Activated CD8-positive, alpha-beta T cell treated with anti-CD3 and anti-CD28 coated beads for 36 hours (primary cell): ENCODE measurements at regions not wholly inside any gene's neighbourhood (a gene's known extent, or its start where the extent isn't known, plus 50 kb on each side); places are given as distances from the start of the nearest gene placed in this dataset.

Experiments
- ATAC-seq: fragments of 200-7000 bp; cut with Tn5 transposase; one replicate; pipeline ENCODE4 v1.10.0; 2021; ENCODE audit warnings: mild to moderate bottlenecking, moderate library complexity
- CTCF ChIA-PET: fragments of 350-600 bp; sonication (Branson Sonifier 250); formaldehyde crosslinking; loops from one replicate; lab custom pipeline; 2021; ENCODE audit warnings: antibody characterized with exemption; lab: Charles Lee
- POLR2A ChIA-PET: fragments of 350-600 bp; sonication (Branson Sonifier 250); formaldehyde crosslinking; loops from one replicate; lab custom pipeline; 2021; ENCODE audit warnings: antibody characterized with exemption; lab: Charles Lee
- DNase-seq: peaks from one replicate; pipeline ENCODE4 v3.0.0-alpha.2; 2020
- H3K27ac Mint-ChIP-seq: one replicate; pipeline ENCODE4 v1.8.0; 2021; ENCODE audit warnings: mild to moderate bottlenecking, mixed read lengths
- H3K27me3 Mint-ChIP-seq: one replicate; pipeline ENCODE4 v1.8.0; 2021; ENCODE audit warnings: mixed read lengths
- H3K36me3 Mint-ChIP-seq: one replicate; pipeline ENCODE4 v1.8.0; 2021; ENCODE audit warnings: low read depth, mixed read lengths
- H3K4me1 Mint-ChIP-seq: one replicate; pipeline ENCODE4 v1.8.0; 2021; ENCODE audit warnings: low read depth, mixed read lengths
- H3K4me3 Mint-ChIP-seq: one replicate; pipeline ENCODE4 v1.8.0; 2021; ENCODE audit warnings: mild to moderate bottlenecking, moderate library complexity, mixed read lengths
- H3K9me3 Mint-ChIP-seq: one replicate; pipeline ENCODE4 v1.8.0; 2021; ENCODE audit warnings: mixed read lengths
- CTCF ChIP-seq: fragments of 200-600 bp; IDR thresholded peaks from one replicate; pipeline ENCODE4 v1.8.0; 2022; ENCODE audit warnings: antibody characterized with exemption, mild to moderate bottlenecking
- intact Hi-C: fragments of 100-400 bp; cut with micrococcal nuclease; formaldehyde crosslinking; loops from one replicate; pipeline ENCODE4 v1.10.0; 2022

GRCh38 chr5:20286512-20286911, 298.5 kb upstream of the CDH18 start:
- DNase-seq (no peak), ATAC-seq (no peak)
- H3K4me3 Mint-ChIP-seq = no peak overlapping the region
- no peaks in the 10 kb centered on the region for H3K27me3 Mint-ChIP-seq
- peaks cover 9% of the 10 kb centered on the region for H3K9me3 Mint-ChIP-seq
- CTCF ChIA-PET = no interaction called here
- H3K27ac Mint-ChIP-seq = no peak overlapping the region
- TF ChIP-seq CTCF = no peak
- intact Hi-C loops = no loop called here
- H3K36me3 Mint-ChIP-seq = no peaks in the 10 kb centered on the region
- POLR2A ChIA-PET = no interaction called here
- no peaks in the 10 kb centered on the region for H3K4me1 Mint-ChIP-seq

- Mint-ChIP-seq H3K9me3 (peaks cover 12% of the 10 kb centered on the region), H3K36me3 (no peaks in the 10 kb centered on the region), H3K4me1 (no peaks in the 10 kb centered on the region), H3K27me3 (no peaks in the 10 kb centered on the region), H3K4me3 (no peak overlapping the region), H3K27ac (no peak overlapping the region)
- intact Hi-C loops = no loop called here
- CTCF ChIA-PET = no interaction called here
- no peak for TF ChIP-seq CTCF
- DNase-seq (no peak), ATAC-seq (no peak)
- POLR2A ChIA-PET = no interaction called here
These were observed 288.9 kb upstream of the CDH18 start for GRCh38 chr5:20276959-20277263.

GRCh38 chr5:20276061-20276958, 288.3 kb upstream of the CDH18 start:
- Mint-ChIP-seq H3K9me3 (peaks cover 10% of the 10 kb centered on the region), H3K27ac (no peak overlapping the region), H3K36me3 (no peaks in the 10 kb centered on the region), H3K27me3 (no peaks in the 10 kb centered on the region), H3K4me3 (no peak overlapping the region), H3K4me1 (no peaks in the 10 kb centered on the region)
- DNase-seq (no peak), ATAC-seq (no peak)
- intact Hi-C loops = no loop called here
- ChIA-PET POLR2A (no interaction called here), CTCF (no interaction called here)
- TF ChIP-seq CTCF = no peak

- Mint-ChIP-seq H3K36me3 (no peaks in the 10 kb centered on the region), H3K9me3 (peaks cover 12% of the 10 kb centered on the region), H3K4me3 (no peak overlapping the region), H3K27me3 (no peaks in the 10 kb centered on the region), H3K4me1 (no peaks in the 10 kb centered on the region), H3K27ac (no peak overlapping the region)
- DNase-seq (no peak), ATAC-seq (no peak)
- intact Hi-C loops = no loop called here
- ChIA-PET CTCF (no interaction called here), POLR2A (no interaction called here)
- no peak for TF ChIP-seq CTCF
These were observed 278.1 kb upstream of the CDH18 start for GRCh38 chr5:20266066-20266465.

- intact Hi-C loops = no loop called here
- CTCF ChIA-PET = no interaction called here
- H3K27me3 Mint-ChIP-seq = no peaks in the 10 kb centered on the region
These were observed 274.9 kb upstream of the CDH18 start for GRCh38 chr5:20262896-20263295.

More at GRCh38 chr5:20262896-20263295, 274.9 kb upstream of the CDH18 start:
- Mint-ChIP-seq H3K27ac (no peak overlapping the region), H3K4me3 (no peak overlapping the region), H3K4me1 (no peaks in the 10 kb centered on the region), H3K36me3 (no peaks in the 10 kb centered on the region), H3K9me3 (peaks cover 19% of the 10 kb centered on the region)
- ATAC-seq (no peak), DNase-seq (no peak)
- POLR2A ChIA-PET = no interaction called here
- no peak for TF ChIP-seq CTCF
